Prostate gland (tissue), 2 donors: ENCODE measurements at regions not wholly inside any gene's neighbourhood (a gene's known extent, or its start where the extent isn't known, plus 50 kb on each side); places are given as distances from the start of the nearest gene placed in this dataset.

ENCODE experiments used
- POLR2A ChIP-seq: fragments of 450-650 bp; IDR thresholded peaks from one replicate; pipeline ENCODE4 v1.6.1; 2016; ENCODE audit warnings: antibody characterized with exemption, mild to moderate bottlenecking
- POLR2AphosphoS5 ChIP-seq: sonication (generic); formaldehyde crosslinking; IDR thresholded peaks from one replicate; pipeline ENCODE4 v1.6.1; 2017; ENCODE audit warnings: antibody characterized with exemption
- TF ChIP-seq, protein P1 (sequence below), 4 experiments: fragments of 200-600 bp in 2 of 4; fragments of 450-650 bp in 2 of 4; sonication (generic) in 2 of 4; IDR thresholded peaks; 1 replicate in 3 of 4; 2 replicates in 1 of 4; pipeline ENCODE4 v1.5.1; 2016 to 2019; ENCODE audit warnings: antibody characterized with exemption in 4 of 4, mild to moderate bottlenecking in 2 of 4, moderate library complexity in 2 of 4

DNA sequence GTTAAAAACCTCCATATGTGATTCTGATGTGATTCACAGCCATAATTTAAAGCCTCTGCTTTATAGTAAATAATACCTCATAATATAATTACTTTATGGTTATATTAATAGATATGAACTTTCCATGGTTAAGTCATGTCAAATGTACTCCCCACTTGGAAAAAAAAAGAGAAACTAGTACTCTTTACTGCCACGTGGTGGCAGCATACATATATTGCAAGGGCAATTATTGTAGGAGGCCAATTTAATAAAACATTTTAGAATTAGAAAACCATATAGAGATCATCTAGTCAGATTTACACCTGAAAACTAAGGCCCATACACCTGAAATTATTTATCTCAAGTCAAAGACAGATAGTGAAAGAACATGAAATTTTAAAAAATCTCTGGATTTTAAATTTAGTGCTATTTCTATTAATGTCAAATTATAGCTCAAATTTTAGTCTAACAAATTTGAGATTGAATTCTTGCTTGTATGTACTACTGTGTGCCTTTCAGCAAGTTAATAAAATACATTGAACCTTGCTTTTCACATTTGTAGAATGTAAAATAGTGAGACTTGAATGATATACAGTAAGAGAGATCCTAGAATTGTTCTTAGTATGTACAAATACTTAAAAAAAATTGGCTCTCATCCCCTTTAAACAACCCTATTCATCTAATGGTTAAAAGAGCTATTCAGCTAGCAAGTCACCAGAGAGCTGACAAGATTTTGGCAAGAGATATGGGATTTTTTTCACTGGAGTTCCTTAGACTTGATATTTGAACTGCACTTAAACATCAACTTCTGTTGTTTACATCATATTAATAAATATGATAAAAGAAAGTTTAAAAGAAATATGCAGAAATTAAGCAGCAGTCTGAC lies 603.8 kb downstream of the TLE4 start:
- TF ChIP-seq, protein P1, sequence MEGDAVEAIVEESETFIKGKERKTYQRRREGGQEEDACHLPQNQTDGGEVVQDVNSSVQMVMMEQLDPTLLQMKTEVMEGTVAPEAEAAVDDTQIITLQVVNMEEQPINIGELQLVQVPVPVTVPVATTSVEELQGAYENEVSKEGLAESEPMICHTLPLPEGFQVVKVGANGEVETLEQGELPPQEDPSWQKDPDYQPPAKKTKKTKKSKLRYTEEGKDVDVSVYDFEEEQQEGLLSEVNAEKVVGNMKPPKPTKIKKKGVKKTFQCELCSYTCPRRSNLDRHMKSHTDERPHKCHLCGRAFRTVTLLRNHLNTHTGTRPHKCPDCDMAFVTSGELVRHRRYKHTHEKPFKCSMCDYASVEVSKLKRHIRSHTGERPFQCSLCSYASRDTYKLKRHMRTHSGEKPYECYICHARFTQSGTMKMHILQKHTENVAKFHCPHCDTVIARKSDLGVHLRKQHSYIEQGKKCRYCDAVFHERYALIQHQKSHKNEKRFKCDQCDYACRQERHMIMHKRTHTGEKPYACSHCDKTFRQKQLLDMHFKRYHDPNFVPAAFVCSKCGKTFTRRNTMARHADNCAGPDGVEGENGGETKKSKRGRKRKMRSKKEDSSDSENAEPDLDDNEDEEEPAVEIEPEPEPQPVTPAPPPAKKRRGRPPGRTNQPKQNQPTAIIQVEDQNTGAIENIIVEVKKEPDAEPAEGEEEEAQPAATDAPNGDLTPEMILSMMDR (IDR thresholded peaks at IDR 0.05), result peak; percentile 35 to 69 (median 66)
- TF ChIP-seq POLR2A (no peak), POLR2AphosphoS5 (no peak)
